Loucy (cell line): ENCODE measurements at regions not wholly inside any gene's neighbourhood (a gene's known extent, or its start where the extent isn't known, plus 50 kb on each side); places are given as distances from the start of the nearest gene placed in this dataset.

ENCODE experiments used
- H2AFZ ChIP-seq: fragments of 200-600 bp; sonication (generic); 2 replicates; pipeline ENCODE4 v1.6.0; 2016; ENCODE audit warnings: antibody characterized with exemption, mild to moderate bottlenecking, low read length, moderate library complexity
- H3F3A ChIP-seq: fragments of 200-600 bp; 2 replicates; pipeline ENCODE4 v1.6.0; 2016; ENCODE audit warnings: antibody characterized with exemption, low read depth, mild to moderate bottlenecking
- H3K27me3 ChIP-seq: fragments of 200-600 bp; sonication (generic); 2 replicates; pipeline ENCODE4 v1.6.1; 2014; ENCODE audit warnings: low read length, mild to moderate bottlenecking; ENCODE audit not compliant: insufficient read depth, poor library complexity, severe bottlenecking
- H3K36me3 ChIP-seq: fragments of 200-600 bp; sonication (generic); 2 replicates; pipeline ENCODE4 v1.6.1; 2016; ENCODE audit warnings: low read length; ENCODE audit not compliant: insufficient read depth
- H3K4me1 ChIP-seq: fragments of 200-600 bp; sonication (generic); 2 replicates; pipeline ENCODE4 v1.5.1; 2014; ENCODE audit warnings: low read length, mild to moderate bottlenecking; ENCODE audit not compliant: insufficient read depth, poor library complexity, severe bottlenecking
- H3K4me2 ChIP-seq: fragments of 200-600 bp; sonication (generic); 2 replicates; pipeline ENCODE4 v1.6.0; 2014; ENCODE audit warnings: antibody characterized with exemption, low read length, low read depth, mild to moderate bottlenecking; ENCODE audit not compliant: poor library complexity, severe bottlenecking
- H3K4me3 ChIP-seq: fragments of 200-600 bp; sonication (generic); 2 replicates; pipeline ENCODE4 v1.5.1; 2014; ENCODE audit warnings: low read length, mild to moderate bottlenecking, mixed read lengths; ENCODE audit not compliant: poor library complexity, severe bottlenecking
- H3K79me2 ChIP-seq: fragments of 200-600 bp; sonication (generic); 2 replicates; pipeline ENCODE4 v1.6.1; 2014; ENCODE audit warnings: low read length; ENCODE audit not compliant: insufficient read depth
- H3K9ac ChIP-seq: fragments of 200-600 bp; sonication (generic); 2 replicates; pipeline ENCODE4 v1.6.0; 2014; ENCODE audit warnings: mild to moderate bottlenecking, low read depth, low read length, moderate library complexity; ENCODE audit not compliant: poor library complexity, severe bottlenecking
- H3K9me2 ChIP-seq: fragments of 200-600 bp; sonication (generic); replicated peaks from 2 replicates; pipeline ENCODE4 v1.6.1; 2016; ENCODE audit warnings: low read depth, low read length, mixed read lengths
- H3K9me3 ChIP-seq: fragments of 200-600 bp; sonication (generic); 2 replicates; pipeline ENCODE4 v1.6.1; 2014; ENCODE audit warnings: mild to moderate bottlenecking, antibody characterized with exemption, low read length, low read depth; ENCODE audit not compliant: insufficient read depth
- H4K20me1 ChIP-seq: fragments of 200-600 bp; sonication (generic); 2 replicates; pipeline ENCODE4 v1.6.0; 2014; ENCODE audit warnings: antibody characterized with exemption, low read length, mild to moderate bottlenecking; ENCODE audit not compliant: insufficient read depth, poor library complexity, severe bottlenecking
- CTCF ChIP-seq: fragments of 200-600 bp; sonication (generic); conservative IDR thresholded peaks from 2 replicates; pipeline ENCODE4 v1.5.1; 2014; ENCODE audit warnings: mild to moderate bottlenecking, antibody characterized with exemption, low read length
- EZH2phosphoT487 ChIP-seq: fragments of 200-600 bp; IDR thresholded peaks from 2 replicates; pipeline ENCODE4 v1.6.1; 2018; ENCODE audit warnings: antibody characterized with exemption, mild to moderate bottlenecking, moderate library complexity, borderline replicate concordance

DNA sequence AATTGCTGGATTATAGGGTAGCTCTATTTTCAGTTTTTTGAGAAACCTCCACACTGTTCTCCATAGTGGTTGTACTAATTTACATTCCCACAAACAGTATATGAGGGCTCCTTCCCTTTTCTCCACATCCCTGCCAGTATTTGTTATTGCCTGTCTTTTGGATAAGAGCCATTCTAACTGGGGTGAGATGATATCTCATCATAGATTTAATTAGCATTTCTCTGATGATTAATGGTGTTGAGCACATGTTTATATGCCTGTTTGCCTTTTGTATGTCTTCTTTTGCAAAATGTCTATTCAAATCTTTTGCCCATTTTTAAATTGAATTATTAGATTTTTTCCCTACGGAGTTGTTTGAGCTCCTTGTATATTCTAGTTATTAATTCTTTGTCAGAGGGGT, 385.3 kb downstream of the CCER1 start:
- Histone ChIP-seq H4K20me1 (no peaks in the 10 kb centered on the region), H3K4me3 (no peak overlapping the region), H3F3A (no peaks in the 10 kb centered on the region), H3K79me2 (no peaks in the 10 kb centered on the region), H3K4me1 (no peaks in the 10 kb centered on the region), H2AFZ (no peak overlapping the region), H3K9me2 (no peaks in the 10 kb centered on the region), H3K9me3 (no peaks in the 10 kb centered on the region; the same call in 1 of the 2 replicates), H3K9ac (no peak overlapping the region), H3K27me3 (no peaks in the 10 kb centered on the region), H3K36me3 (no peaks in the 10 kb centered on the region), H3K4me2 (no peak overlapping the region)
- TF ChIP-seq CTCF, result no peak
- TF ChIP-seq EZH2phosphoT487, result no peak

- Histone ChIP-seq H3K9me2 (no peaks in the 10 kb centered on the region), H3K9ac (no peak overlapping the region), H3K79me2 (no peaks in the 10 kb centered on the region), H3K4me3 (no peak overlapping the region), H3K9me3 (no peaks in the 10 kb centered on the region; the same call in 1 of the 2 replicates), H3K27me3 (no peaks in the 10 kb centered on the region), H3K4me1 (no peaks in the 10 kb centered on the region), H2AFZ (no peak overlapping the region), H3K4me2 (no peak overlapping the region), H3K36me3 (no peaks in the 10 kb centered on the region), H4K20me1 (no peaks in the 10 kb centered on the region), H3F3A (no peaks in the 10 kb centered on the region)
- TF ChIP-seq CTCF (no peak), EZH2phosphoT487 (no peak)
Measured at GRCh38 chr12:90562671-90563070, 392.3 kb downstream of the CCER1 start.

DNA sequence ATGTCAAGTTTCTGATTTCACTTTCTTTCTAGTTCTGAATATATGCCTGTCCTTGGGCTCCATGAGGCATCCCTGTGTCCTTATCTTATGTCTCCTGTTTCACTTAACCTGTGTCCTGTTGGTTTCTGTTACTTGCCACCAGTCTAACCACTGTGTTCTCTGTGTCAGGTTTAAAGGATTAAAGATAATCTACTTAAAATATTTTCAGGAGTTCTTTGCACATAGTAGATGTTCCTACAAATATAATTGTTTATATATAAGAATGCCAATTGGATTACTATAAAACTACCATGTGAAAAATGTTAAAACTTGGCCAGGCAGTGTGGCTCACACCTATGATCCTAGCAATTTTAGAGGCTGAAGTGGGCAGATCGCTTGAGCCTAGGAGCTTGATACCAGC, 406.4 kb downstream of the CCER1 start:
- TF ChIP-seq CTCF (no peak), EZH2phosphoT487 (no peak)
- no peak overlapping the region for H3K4me3 ChIP-seq
- no peaks in the 10 kb centered on the region for H4K20me1 ChIP-seq
- H3K9me3 ChIP-seq, result no peaks in the 10 kb centered on the region
- no peak overlapping the region for H3K9ac ChIP-seq
- H3K79me2 ChIP-seq, result no peaks in the 10 kb centered on the region
- no peaks in the 10 kb centered on the region for H3K36me3 ChIP-seq
- H3K9me2 ChIP-seq, result no peaks in the 10 kb centered on the region
- no peak overlapping the region for H2AFZ ChIP-seq
- H3K4me2 ChIP-seq, result no peak overlapping the region
- H3K4me1 ChIP-seq, result no peaks in the 10 kb centered on the region
- H3K27me3 ChIP-seq, result no peaks in the 10 kb centered on the region
- no peaks in the 10 kb centered on the region for H3F3A ChIP-seq
